GM23338 (cell line): ENCODE measurements at regions not wholly inside any gene's neighbourhood (a gene's known extent, or its start where the extent isn't known, plus 50 kb on each side); places are given as distances from the start of the nearest gene placed in this dataset.

Experiments
- ATAC-seq: fragments of 200-7000 bp; cut with Tn5 transposase; 3 replicates; pipeline ENCODE4 v1.9.1; 2020
- DNase-seq: peaks from one replicate; pipeline ENCODE4 v3.0.0-alpha.2; 2015; ENCODE audit warnings: low spot score
- H2AFZ ChIP-seq: fragments of 200-600 bp; sonication (generic); 2 replicates; pipeline ENCODE4 v1.8.0; 2016; ENCODE audit warnings: antibody characterized with exemption, mild to moderate bottlenecking, moderate library complexity
- H3F3A ChIP-seq: fragments of 200-600 bp; sonication (generic); replicated peaks from 2 replicates; pipeline ENCODE4 v1.8.0; 2017; ENCODE audit warnings: antibody characterized with exemption, mixed run types, low read depth
- H3K27ac ChIP-seq: fragments of 200-600 bp; sonication (generic); 2 replicates; pipeline ENCODE4 v1.6.1; 2016; ENCODE audit warnings: low read depth
- H3K27me3 ChIP-seq: fragments of 200-600 bp; sonication (generic); 2 replicates; pipeline ENCODE4 v1.8.0; 2016; ENCODE audit warnings: mild to moderate bottlenecking, mixed run types, moderate library complexity; ENCODE audit not compliant: insufficient read depth
- H3K36me3 ChIP-seq: fragments of 200-600 bp; sonication (generic); 2 replicates; pipeline ENCODE4 v1.8.0; 2016; ENCODE audit warnings: mild to moderate bottlenecking; ENCODE audit not compliant: insufficient read depth
- H3K4me1 ChIP-seq: fragments of 200-600 bp; sonication (generic); 2 replicates; pipeline ENCODE4 v1.8.0; 2016; ENCODE audit warnings: mild to moderate bottlenecking, moderate library complexity; ENCODE audit not compliant: insufficient read depth
- H3K4me2 ChIP-seq: fragments of 200-600 bp; sonication (generic); 2 replicates; pipeline ENCODE4 v1.7.1; 2017; ENCODE audit warnings: mixed run types
- H3K4me3 ChIP-seq: fragments of 200-600 bp; sonication (generic); 2 replicates; pipeline ENCODE4 v1.6.1; 2016; ENCODE audit warnings: mixed run types
- H3K79me2 ChIP-seq: fragments of 200-600 bp; sonication (generic); replicated peaks from 2 replicates; pipeline ENCODE4 v1.8.0; 2017; ENCODE audit warnings: mild to moderate bottlenecking; ENCODE audit not compliant: insufficient read depth
- H3K9me2 ChIP-seq: fragments of 200-600 bp; sonication (generic); 2 replicates; pipeline ENCODE4 v1.8.0; 2017; ENCODE audit not compliant: insufficient read depth
- H4K20me1 ChIP-seq: fragments of 200-600 bp; sonication (generic); replicated peaks from 2 replicates; pipeline ENCODE4 v1.8.0; 2017; ENCODE audit warnings: mild to moderate bottlenecking; ENCODE audit not compliant: insufficient read depth
- H3K27ac Mint-ChIP-seq: 2 replicates; pipeline ENCODE4 v1.8.0; 2020; ENCODE audit warnings: inconsistent platforms, mild to moderate bottlenecking, moderate library complexity, mixed read lengths
- H3K27me3 Mint-ChIP-seq: 3 replicates; pipeline ENCODE4 v1.8.0; 2022; ENCODE audit warnings: low read depth, mild to moderate bottlenecking, moderate library complexity, mixed read lengths, inconsistent platforms; ENCODE audit not compliant: insufficient read depth, poor library complexity
- H3K36me3 Mint-ChIP-seq: 3 replicates; pipeline ENCODE4 v1.8.0; 2021; ENCODE audit warnings: low read depth, mild to moderate bottlenecking, inconsistent platforms, moderate library complexity, mixed read lengths
- H3K4me1 Mint-ChIP-seq: 3 replicates; pipeline ENCODE4 v1.8.0; 2020; ENCODE audit warnings: mild to moderate bottlenecking, inconsistent platforms, mixed read lengths
- H3K4me3 Mint-ChIP-seq: 3 replicates; pipeline ENCODE4 v1.8.0; 2021; ENCODE audit warnings: moderate library complexity, mild to moderate bottlenecking, inconsistent platforms, mixed read lengths
- H3K9me3 Mint-ChIP-seq: 3 replicates; pipeline ENCODE4 v1.8.0; 2020; ENCODE audit warnings: moderate library complexity, mild to moderate bottlenecking, inconsistent platforms, mixed read lengths
- CREB1 ChIP-seq: fragments of 250-450 bp; sonication (Bioruptor Pico); IDR thresholded peaks from 2 replicates; pipeline ENCODE4 v1.5.0; 2020; ENCODE audit warnings: low read depth, mild to moderate bottlenecking, moderate library complexity
- CTCF ChIP-seq, 2 experiments: fragments of 200-600 bp in 1 of 2; sonication (generic) in 1 of 2; conservative IDR thresholded peaks; 2 replicates each; pipeline versions ENCODE4 v1.5.1 to v1.6.1; 2016 to 2017; ENCODE audit warnings: antibody characterized with exemption in 2 of 2, low read depth in 2 of 2, mild to moderate bottlenecking in 2 of 2, moderate library complexity in 1 of 2
- EZH2phosphoT487 ChIP-seq: fragments of 200-600 bp; sonication (generic); IDR thresholded peaks from one replicate; pipeline ENCODE4 v1.8.1; 2018; ENCODE audit warnings: antibody characterized with exemption; ENCODE audit not compliant: unreplicated experiment
- JUNB ChIP-seq: IDR thresholded peaks from one replicate; pipeline ENCODE4 v1.6.1; 2016; ENCODE audit warnings: antibody characterized with exemption; ENCODE audit not compliant: unreplicated experiment
- POLR2AphosphoS5 ChIP-seq: IDR thresholded peaks from 2 replicates; pipeline ENCODE4 v1.6.1; 2016; ENCODE audit warnings: antibody characterized with exemption, low read depth
- REST ChIP-seq: IDR thresholded peaks from one replicate; pipeline ENCODE4 v1.6.1; 2018; ENCODE audit warnings: antibody characterized with exemption; ENCODE audit not compliant: unreplicated experiment
- ZNF114 ChIP-seq: fragments of 250-450 bp; sonication (Bioruptor Pico); IDR thresholded peaks from 2 replicates; pipeline ENCODE4 v1.5.0; 2020; ENCODE audit warnings: mild to moderate bottlenecking, moderate library complexity
- ZNF331 ChIP-seq: fragments of 250-450 bp; sonication (Bioruptor Pico); IDR thresholded peaks from 2 replicates; pipeline ENCODE4 v1.5.0; 2020; ENCODE audit warnings: low read depth, mild to moderate bottlenecking, moderate library complexity

- Histone ChIP-seq H3K79me2 (no peaks in the 10 kb centered on the region), H3K4me1 (no peaks in the 10 kb centered on the region), H3F3A (no peaks in the 10 kb centered on the region), H3K4me2 (no peak overlapping the region), H3K4me3 (no peak overlapping the region), H3K9me2 (no peaks in the 10 kb centered on the region), H4K20me1 (no peaks in the 10 kb centered on the region), H2AFZ (no peak overlapping the region), H3K36me3 (no peaks in the 10 kb centered on the region), H3K27ac (no peak overlapping the region), H3K27me3 (no peaks in the 10 kb centered on the region)
- TF ChIP-seq EZH2phosphoT487, result no peak
- TF ChIP-seq REST, result no peak
- no peak for TF ChIP-seq ZNF114 (CRISPR knock-in tag)
- no peaks in the 10 kb centered on the region for H3K36me3 Mint-ChIP-seq
- H3K9me3 Mint-ChIP-seq, result peaks cover 5% of the 10 kb centered on the region; the same call in 2 of the 3 replicates
- DNase-seq (no peak), ATAC-seq (no peak)
- no peaks in the 10 kb centered on the region for H3K27me3 Mint-ChIP-seq
- H3K27ac Mint-ChIP-seq, result no peak overlapping the region
- H3K4me3 Mint-ChIP-seq, result no peak overlapping the region
- peaks cover 6% of the 10 kb centered on the region; the same call in 1 of the 3 replicates for H3K4me1 Mint-ChIP-seq
Observed at GRCh38 chr20:52422574-52423336, 231.2 kb upstream of the ZFP64 start.

- Histone ChIP-seq H3K27me3 (no peaks in the 10 kb centered on the region), H2AFZ (no peak overlapping the region), H3K36me3 (no peaks in the 10 kb centered on the region), H3K4me1 (no peaks in the 10 kb centered on the region), H3K4me2 (no peak overlapping the region), H3K27ac (no peak overlapping the region), H3F3A (no peaks in the 10 kb centered on the region), H3K79me2 (no peaks in the 10 kb centered on the region), H4K20me1 (no peaks in the 10 kb centered on the region), H3K9me2 (no peaks in the 10 kb centered on the region), H3K4me3 (no peak overlapping the region)
- Mint-ChIP-seq H3K27me3 (peaks cover 4% of the 10 kb centered on the region), H3K9me3 (peaks cover 5% of the 10 kb centered on the region; the same call in 2 of the 3 replicates), H3K4me1 (no peaks in the 10 kb centered on the region), H3K4me3 (no peak overlapping the region), H3K27ac (no peak overlapping the region), H3K36me3 (no peaks in the 10 kb centered on the region)
- DNase-seq, result no peak
- no peak for ATAC-seq
- TF ChIP-seq JUNB (no peak), ZNF331 (CRISPR knock-in tag) (no peak), CREB1 (no peak), ZNF114 (CRISPR knock-in tag) (no peak), CTCF (conservative IDR thresholded peaks at IDR 0.05; ENCODE audit: low read depth in 2 of 2) (no peak), REST (no peak), POLR2AphosphoS5 (no peak)
Observed at GRCh38 chr20:52420805-52421204, 229.2 kb upstream of the ZFP64 start.
